H9 (cell line): ENCODE measurements at regions not wholly inside any gene's neighbourhood (a gene's known extent, or its start where the extent isn't known, plus 50 kb on each side); places are given as distances from the start of the nearest gene placed in this dataset.

ENCODE experiments used
- DNase-seq: peaks from one replicate; pipeline ENCODE4 v3.0.0-alpha.2; 2017
- H2AFZ ChIP-seq: one replicate; pipeline ENCODE4 v1.6.1; 2013; ENCODE audit warnings: mild to moderate bottlenecking, low read length, control low read depth, moderate library complexity
- H2AK5ac ChIP-seq: 2 replicates; pipeline ENCODE4 v1.6.1; 2013; ENCODE audit warnings: low read length, control low read depth, mixed read lengths; ENCODE audit not compliant: insufficient read length
- H2BK120ac ChIP-seq: one replicate; pipeline ENCODE4 v1.6.1; 2013; ENCODE audit warnings: low read depth, mild to moderate bottlenecking, low read length, control low read depth, inconsistent platforms; ENCODE audit not compliant: poor library complexity, severe bottlenecking
- H2BK12ac ChIP-seq: 2 replicates; pipeline ENCODE4 v1.6.1; 2013; ENCODE audit warnings: low read length, control low read depth, mixed read lengths, low read depth; ENCODE audit not compliant: insufficient read length
- H2BK15ac ChIP-seq: 2 replicates; pipeline ENCODE4 v1.6.1; 2013; ENCODE audit warnings: low read depth, low read length, control low read depth
- H2BK20ac ChIP-seq: one replicate; pipeline ENCODE4 v1.6.1; 2013; ENCODE audit warnings: low read depth, mild to moderate bottlenecking, low read length, control low read depth, inconsistent platforms; ENCODE audit not compliant: poor library complexity, severe bottlenecking
- H2BK5ac ChIP-seq: 2 replicates; pipeline ENCODE4 v1.6.1; 2013; ENCODE audit warnings: low read length, control low read depth, mixed read lengths; ENCODE audit not compliant: insufficient read length
- H3K14ac ChIP-seq: 2 replicates; pipeline ENCODE4 v1.6.1; 2013; ENCODE audit warnings: low read length, control low read depth; ENCODE audit not compliant: insufficient read depth
- H3K18ac ChIP-seq: 2 replicates; pipeline ENCODE4 v1.6.1; 2013; ENCODE audit warnings: low read depth, mild to moderate bottlenecking, mixed read lengths, low read length, control low read depth; ENCODE audit not compliant: insufficient read length
- H3K23ac ChIP-seq: 2 replicates; pipeline ENCODE4 v1.6.1; 2013; ENCODE audit warnings: low read length, control low read depth, mixed read lengths, low read depth; ENCODE audit not compliant: insufficient read length
- H3K23me2 ChIP-seq: 2 replicates; pipeline ENCODE4 v1.6.1; 2013; ENCODE audit warnings: low read depth, mild to moderate bottlenecking, mixed read lengths, low read length, control low read depth; ENCODE audit not compliant: insufficient read length, poor library complexity, severe bottlenecking
- H3K27ac ChIP-seq: 2 replicates; pipeline ENCODE4 v1.5.1; 2013; ENCODE audit warnings: low read length, control low read depth, mixed read lengths, low read depth; ENCODE audit not compliant: insufficient read length
- H3K27me3 ChIP-seq: 2 replicates; pipeline ENCODE4 v1.6.1; 2013; ENCODE audit warnings: low read length, control low read depth, inconsistent platforms; ENCODE audit not compliant: insufficient read depth
- H3K4ac ChIP-seq: 2 replicates; pipeline ENCODE4 v1.6.1; 2013; ENCODE audit warnings: low read depth, mild to moderate bottlenecking, control low read depth, inconsistent platforms, low read length, moderate library complexity
- H3K4me1 ChIP-seq: 2 replicates; pipeline ENCODE4 v1.6.1; 2013; ENCODE audit warnings: low read length, control low read depth, inconsistent platforms; ENCODE audit not compliant: insufficient read depth
- H3K4me2 ChIP-seq: 2 replicates; pipeline ENCODE4 v1.6.1; 2013; ENCODE audit warnings: low read length, control low read depth, mixed read lengths; ENCODE audit not compliant: insufficient read length, insufficient read depth
- H3K56ac ChIP-seq: 2 replicates; pipeline ENCODE4 v1.6.1; 2013; ENCODE audit warnings: low read depth, mild to moderate bottlenecking, mixed read lengths, low read length, control low read depth; ENCODE audit not compliant: insufficient read length
- H3K79me1 ChIP-seq: 2 replicates; pipeline ENCODE4 v1.6.1; 2013; ENCODE audit warnings: low read depth, mild to moderate bottlenecking, moderate library complexity, low read length, control low read depth, inconsistent platforms; ENCODE audit not compliant: insufficient read depth, poor library complexity, severe bottlenecking
- H3K79me2 ChIP-seq: 2 replicates; pipeline ENCODE4 v1.6.1; 2013; ENCODE audit warnings: low read length, control low read depth, inconsistent platforms; ENCODE audit not compliant: insufficient read depth
- H3K9ac ChIP-seq: 2 replicates; pipeline ENCODE4 v1.6.1; 2013; ENCODE audit warnings: low read length, control low read depth, mixed read lengths; ENCODE audit not compliant: insufficient read length; ENCODE audit errors: extremely low read depth
- H3K9me3 ChIP-seq: one replicate; pipeline ENCODE4 v1.6.1; 2013; ENCODE audit warnings: low read depth, low read length, inconsistent platforms; ENCODE audit not compliant: control insufficient read depth
- H3T11ph ChIP-seq: one replicate; pipeline ENCODE4 v1.6.1; 2013; ENCODE audit warnings: mild to moderate bottlenecking, low read length, control low read depth, inconsistent platforms
- H4K20me1 ChIP-seq: one replicate; pipeline ENCODE4 v1.6.1; 2013; ENCODE audit not compliant: control insufficient read depth, insufficient read length, insufficient read depth
- H4K5ac ChIP-seq: 2 replicates; pipeline ENCODE4 v1.6.1; 2013; ENCODE audit warnings: low read depth, mild to moderate bottlenecking, mixed read lengths, low read length, control low read depth; ENCODE audit not compliant: insufficient read length
- H4K8ac ChIP-seq: replicated peaks from 2 replicates; pipeline ENCODE4 v1.6.1; 2013; ENCODE audit warnings: low read length, control low read depth, mixed read lengths, low read depth; ENCODE audit not compliant: insufficient read length
- H4K91ac ChIP-seq: 2 replicates; pipeline ENCODE4 v1.6.1; 2013; ENCODE audit warnings: low read depth, mild to moderate bottlenecking, moderate library complexity, mixed read lengths, low read length, control low read depth; ENCODE audit not compliant: insufficient read length
- H3K27ac Mint-ChIP-seq, 3 experiments: 2 replicates in 2 of 3; 3 replicates in 1 of 3; pipeline ENCODE4 v1.8.0; 2020 to 2021; ENCODE audit warnings: mixed read lengths in 3 of 3, mild to moderate bottlenecking in 1 of 3, moderate library complexity in 1 of 3
- H3K27me3 Mint-ChIP-seq: 2 replicates; pipeline ENCODE4 v1.8.0; 2021; ENCODE audit warnings: low read depth, mild to moderate bottlenecking, moderate library complexity, mixed read lengths
- H3K36me3 Mint-ChIP-seq, 3 experiments: 2 replicates in 2 of 3; 3 replicates in 1 of 3; pipeline ENCODE4 v1.8.0; 2020 to 2021; ENCODE audit warnings: low read depth in 3 of 3, mixed read lengths in 3 of 3; ENCODE audit not compliant: insufficient read depth in 1 of 3
- H3K4me1 Mint-ChIP-seq, 2 experiments: 2 replicates each; pipeline ENCODE4 v1.8.0; 2020; ENCODE audit warnings: mixed read lengths in 2 of 2
- H3K4me3 Mint-ChIP-seq, 2 experiments: 2 replicates in 1 of 2; 3 replicates in 1 of 2; pipeline ENCODE4 v1.8.0; 2020 to 2021; ENCODE audit warnings: mild to moderate bottlenecking in 2 of 2, mixed read lengths in 2 of 2, moderate library complexity in 1 of 2
- H3K9me3 Mint-ChIP-seq, 2 experiments: 2 replicates in 1 of 2; 3 replicates in 1 of 2; pipeline ENCODE4 v1.8.0; 2020; ENCODE audit warnings: mild to moderate bottlenecking in 2 of 2, mixed read lengths in 2 of 2, moderate library complexity in 1 of 2
- WGBS: extraction: QIAGEN DNeasy Blood & Tissue Kit; methylation state at CpG from one replicate; pipeline ENCODE4 v1.1.7; 2013; ENCODE audit warnings: missing lambda C conversion rate, low lambda C conversion rate, mixed read lengths; ENCODE audit not compliant: insufficient read length; ENCODE audit errors: extremely low coverage; 5-methylcytosine and 5-hydroxymethylcytosine counted together
- TF ChIP-seq, protein P1 (sequence below): fragments of 200-600 bp; sonication (generic); conservative IDR thresholded peaks from 3 replicates; pipeline ENCODE4 v1.8.0; 2021; ENCODE audit warnings: antibody characterized with exemption, mild to moderate bottlenecking

DNA sequence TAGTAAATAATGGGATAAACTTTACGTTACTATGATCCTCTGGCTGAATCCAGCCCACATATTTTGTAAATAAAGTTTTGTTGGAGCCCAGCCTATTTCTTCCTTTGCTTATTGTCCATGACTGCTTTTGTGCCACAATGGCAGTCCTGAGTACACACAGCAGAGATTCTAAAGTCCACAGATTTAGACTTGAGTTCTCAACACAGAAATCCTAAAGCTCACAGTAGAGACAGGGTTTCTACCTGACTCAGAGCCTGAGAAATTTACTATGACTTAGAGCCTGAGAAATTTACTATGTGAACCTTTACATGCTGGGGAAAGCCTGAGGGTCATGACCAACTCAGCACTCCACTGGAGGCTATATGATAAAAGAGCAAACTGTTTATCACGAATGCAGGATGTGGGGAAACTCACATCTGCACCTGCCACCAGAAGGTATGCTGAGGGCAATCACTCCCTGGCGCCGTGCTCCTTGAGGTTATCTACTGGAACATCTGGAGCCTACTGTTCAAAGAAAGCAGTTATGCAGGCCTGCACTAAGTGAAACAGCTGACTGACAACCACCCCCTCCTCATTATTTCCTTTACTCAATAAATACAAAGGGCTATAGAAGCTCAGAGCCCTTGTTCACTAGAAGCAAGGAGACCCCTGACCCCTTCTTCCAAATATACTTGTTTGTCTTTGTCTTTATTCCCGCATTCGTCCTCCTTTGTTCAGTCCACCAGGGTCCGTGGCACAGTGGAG, 52.6 kb upstream of the BICD1 start:
- H3K79me1 ChIP-seq: no peaks in the 10 kb centered on the region
- H3K9me3 Mint-ChIP-seq: peaks cover 16 to 21% of the 10 kb centered on the region in 2 experiments; a peak in 4 of 5 replicates
- no peaks in the 10 kb centered on the region; the same call in 1 of the 2 replicates for H3K27me3 Mint-ChIP-seq
- H3K56ac ChIP-seq: no peak overlapping the region
- H3K23me2 ChIP-seq: no peaks in the 10 kb centered on the region
- no peak overlapping the region for H3K27ac Mint-ChIP-seq
- H3K4me2 ChIP-seq: no peak overlapping the region
- peaks cover 3 to 22% (median 12%) of the 10 kb centered on the region in 3 experiments; a peak in 4 of 7 replicates for H3K36me3 Mint-ChIP-seq
- peaks cover 7% of the 10 kb centered on the region for H3K9me3 ChIP-seq
- H4K20me1 ChIP-seq: no peaks in the 10 kb centered on the region
- H4K91ac ChIP-seq: no peak overlapping the region
- H2BK15ac ChIP-seq: no peak overlapping the region
- no peak overlapping the region for H2AFZ ChIP-seq
- no peak overlapping the region for H4K8ac ChIP-seq
- H3K14ac ChIP-seq: no peak overlapping the region
- no peak overlapping the region for H4K5ac ChIP-seq
- H2BK120ac ChIP-seq: no peak overlapping the region
- H3K23ac ChIP-seq: no peak overlapping the region
- no peak overlapping the region for H3K9ac ChIP-seq
- no peak overlapping the region for H3K4ac ChIP-seq
- H2BK12ac ChIP-seq: no peak overlapping the region
- H3K4me1 Mint-ChIP-seq: peaks cover 13 to 15% of the 10 kb centered on the region in 2 experiments
- H3K4me3 Mint-ChIP-seq: no peak overlapping the region
- no peak overlapping the region for H3K27ac ChIP-seq
- no peak overlapping the region for H2BK20ac ChIP-seq
- no peaks in the 10 kb centered on the region for H3K4me1 ChIP-seq
- no peak overlapping the region for H2BK5ac ChIP-seq
- H3K79me2 ChIP-seq: no peaks in the 10 kb centered on the region
- no peak for DNase-seq
- H3K27me3 ChIP-seq: no peaks in the 10 kb centered on the region
- H3K18ac ChIP-seq: no peak overlapping the region
- TF ChIP-seq, protein P1, sequence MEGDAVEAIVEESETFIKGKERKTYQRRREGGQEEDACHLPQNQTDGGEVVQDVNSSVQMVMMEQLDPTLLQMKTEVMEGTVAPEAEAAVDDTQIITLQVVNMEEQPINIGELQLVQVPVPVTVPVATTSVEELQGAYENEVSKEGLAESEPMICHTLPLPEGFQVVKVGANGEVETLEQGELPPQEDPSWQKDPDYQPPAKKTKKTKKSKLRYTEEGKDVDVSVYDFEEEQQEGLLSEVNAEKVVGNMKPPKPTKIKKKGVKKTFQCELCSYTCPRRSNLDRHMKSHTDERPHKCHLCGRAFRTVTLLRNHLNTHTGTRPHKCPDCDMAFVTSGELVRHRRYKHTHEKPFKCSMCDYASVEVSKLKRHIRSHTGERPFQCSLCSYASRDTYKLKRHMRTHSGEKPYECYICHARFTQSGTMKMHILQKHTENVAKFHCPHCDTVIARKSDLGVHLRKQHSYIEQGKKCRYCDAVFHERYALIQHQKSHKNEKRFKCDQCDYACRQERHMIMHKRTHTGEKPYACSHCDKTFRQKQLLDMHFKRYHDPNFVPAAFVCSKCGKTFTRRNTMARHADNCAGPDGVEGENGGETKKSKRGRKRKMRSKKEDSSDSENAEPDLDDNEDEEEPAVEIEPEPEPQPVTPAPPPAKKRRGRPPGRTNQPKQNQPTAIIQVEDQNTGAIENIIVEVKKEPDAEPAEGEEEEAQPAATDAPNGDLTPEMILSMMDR: no peak
- no peak overlapping the region for H2AK5ac ChIP-seq
- H3T11ph ChIP-seq: no peak overlapping the region
- WGBS: no CpG with 5 or more reads among the region's 7 CpGs
